GM23338 (cell line): ENCODE measurements at regions not wholly inside any gene's neighbourhood (a gene's known extent, or its start where the extent isn't known, plus 50 kb on each side); places are given as distances from the start of the nearest gene placed in this dataset.

Source experiments
- ATAC-seq: fragments of 200-7000 bp; cut with Tn5 transposase; 3 replicates; pipeline ENCODE4 v1.9.1; 2020
- DNase-seq: peaks from one replicate; pipeline ENCODE4 v3.0.0-alpha.2; 2015; ENCODE audit warnings: low spot score
- H2AFZ ChIP-seq: fragments of 200-600 bp; sonication (generic); 2 replicates; pipeline ENCODE4 v1.8.0; 2016; ENCODE audit warnings: antibody characterized with exemption, mild to moderate bottlenecking, moderate library complexity
- H3F3A ChIP-seq: fragments of 200-600 bp; sonication (generic); replicated peaks from 2 replicates; pipeline ENCODE4 v1.8.0; 2017; ENCODE audit warnings: antibody characterized with exemption, mixed run types, low read depth
- H3K27ac ChIP-seq: fragments of 200-600 bp; sonication (generic); 2 replicates; pipeline ENCODE4 v1.6.1; 2016; ENCODE audit warnings: low read depth
- H3K27me3 ChIP-seq: fragments of 200-600 bp; sonication (generic); 2 replicates; pipeline ENCODE4 v1.8.0; 2016; ENCODE audit warnings: mild to moderate bottlenecking, mixed run types, moderate library complexity; ENCODE audit not compliant: insufficient read depth
- H3K36me3 ChIP-seq: fragments of 200-600 bp; sonication (generic); 2 replicates; pipeline ENCODE4 v1.8.0; 2016; ENCODE audit warnings: mild to moderate bottlenecking; ENCODE audit not compliant: insufficient read depth
- H3K4me1 ChIP-seq: fragments of 200-600 bp; sonication (generic); 2 replicates; pipeline ENCODE4 v1.8.0; 2016; ENCODE audit warnings: mild to moderate bottlenecking, moderate library complexity; ENCODE audit not compliant: insufficient read depth
- H3K4me2 ChIP-seq: fragments of 200-600 bp; sonication (generic); 2 replicates; pipeline ENCODE4 v1.7.1; 2017; ENCODE audit warnings: mixed run types
- H3K4me3 ChIP-seq: fragments of 200-600 bp; sonication (generic); 2 replicates; pipeline ENCODE4 v1.6.1; 2016; ENCODE audit warnings: mixed run types
- H3K79me2 ChIP-seq: fragments of 200-600 bp; sonication (generic); replicated peaks from 2 replicates; pipeline ENCODE4 v1.8.0; 2017; ENCODE audit warnings: mild to moderate bottlenecking; ENCODE audit not compliant: insufficient read depth
- H3K9me2 ChIP-seq: fragments of 200-600 bp; sonication (generic); 2 replicates; pipeline ENCODE4 v1.8.0; 2017; ENCODE audit not compliant: insufficient read depth
- H4K20me1 ChIP-seq: fragments of 200-600 bp; sonication (generic); replicated peaks from 2 replicates; pipeline ENCODE4 v1.8.0; 2017; ENCODE audit warnings: mild to moderate bottlenecking; ENCODE audit not compliant: insufficient read depth
- H3K27ac Mint-ChIP-seq: 2 replicates; pipeline ENCODE4 v1.8.0; 2020; ENCODE audit warnings: inconsistent platforms, mild to moderate bottlenecking, moderate library complexity, mixed read lengths
- H3K27me3 Mint-ChIP-seq: 3 replicates; pipeline ENCODE4 v1.8.0; 2022; ENCODE audit warnings: low read depth, mild to moderate bottlenecking, moderate library complexity, mixed read lengths, inconsistent platforms; ENCODE audit not compliant: insufficient read depth, poor library complexity
- H3K36me3 Mint-ChIP-seq: 3 replicates; pipeline ENCODE4 v1.8.0; 2021; ENCODE audit warnings: low read depth, mild to moderate bottlenecking, inconsistent platforms, moderate library complexity, mixed read lengths
- H3K4me1 Mint-ChIP-seq: 3 replicates; pipeline ENCODE4 v1.8.0; 2020; ENCODE audit warnings: mild to moderate bottlenecking, inconsistent platforms, mixed read lengths
- H3K4me3 Mint-ChIP-seq: 3 replicates; pipeline ENCODE4 v1.8.0; 2021; ENCODE audit warnings: moderate library complexity, mild to moderate bottlenecking, inconsistent platforms, mixed read lengths
- H3K9me3 Mint-ChIP-seq: 3 replicates; pipeline ENCODE4 v1.8.0; 2020; ENCODE audit warnings: moderate library complexity, mild to moderate bottlenecking, inconsistent platforms, mixed read lengths
- CREB1 ChIP-seq: fragments of 250-450 bp; sonication (Bioruptor Pico); IDR thresholded peaks from 2 replicates; pipeline ENCODE4 v1.5.0; 2020; ENCODE audit warnings: low read depth, mild to moderate bottlenecking, moderate library complexity
- CTCF ChIP-seq, 2 experiments: fragments of 200-600 bp in 1 of 2; sonication (generic) in 1 of 2; conservative IDR thresholded peaks; 2 replicates each; pipeline versions ENCODE4 v1.5.1 to v1.6.1; 2016 to 2017; ENCODE audit warnings: antibody characterized with exemption in 2 of 2, low read depth in 2 of 2, mild to moderate bottlenecking in 2 of 2, moderate library complexity in 1 of 2
- ETS1 ChIP-seq: IDR thresholded peaks from 2 replicates; pipeline ENCODE4 v1.6.1; 2016; ENCODE audit warnings: antibody characterized with exemption
- EZH2 ChIP-seq: fragments of 200-600 bp; sonication (generic); IDR thresholded peaks from one replicate; pipeline ENCODE4 v1.8.0; 2017; ENCODE audit warnings: antibody characterized with exemption, mild to moderate bottlenecking, low read depth; ENCODE audit not compliant: unreplicated experiment
- EZH2phosphoT487 ChIP-seq: fragments of 200-600 bp; sonication (generic); IDR thresholded peaks from one replicate; pipeline ENCODE4 v1.8.1; 2018; ENCODE audit warnings: antibody characterized with exemption; ENCODE audit not compliant: unreplicated experiment
- JUNB ChIP-seq: IDR thresholded peaks from one replicate; pipeline ENCODE4 v1.6.1; 2016; ENCODE audit warnings: antibody characterized with exemption; ENCODE audit not compliant: unreplicated experiment
- NANOG ChIP-seq: IDR thresholded peaks from 2 replicates; pipeline ENCODE4 v1.6.1; 2016; ENCODE audit warnings: antibody characterized with exemption, borderline replicate concordance
- POLR2AphosphoS5 ChIP-seq: IDR thresholded peaks from 2 replicates; pipeline ENCODE4 v1.6.1; 2016; ENCODE audit warnings: antibody characterized with exemption, low read depth
- REST ChIP-seq: IDR thresholded peaks from one replicate; pipeline ENCODE4 v1.6.1; 2018; ENCODE audit warnings: antibody characterized with exemption; ENCODE audit not compliant: unreplicated experiment
- STAT1 ChIP-seq: IDR thresholded peaks from one replicate; pipeline ENCODE4 v1.6.1; 2016; ENCODE audit warnings: antibody characterized with exemption; ENCODE audit not compliant: unreplicated experiment
- ZNF114 ChIP-seq: fragments of 250-450 bp; sonication (Bioruptor Pico); IDR thresholded peaks from 2 replicates; pipeline ENCODE4 v1.5.0; 2020; ENCODE audit warnings: mild to moderate bottlenecking, moderate library complexity
- ZNF331 ChIP-seq: fragments of 250-450 bp; sonication (Bioruptor Pico); IDR thresholded peaks from 2 replicates; pipeline ENCODE4 v1.5.0; 2020; ENCODE audit warnings: low read depth, mild to moderate bottlenecking, moderate library complexity
- TF ChIP-seq, protein P1 (sequence below): fragments of 250-450 bp; sonication (Bioruptor Pico); IDR thresholded peaks from 2 replicates; pipeline ENCODE4 v1.5.0; 2020; ENCODE audit warnings: mild to moderate bottlenecking, moderate library complexity

DNA sequence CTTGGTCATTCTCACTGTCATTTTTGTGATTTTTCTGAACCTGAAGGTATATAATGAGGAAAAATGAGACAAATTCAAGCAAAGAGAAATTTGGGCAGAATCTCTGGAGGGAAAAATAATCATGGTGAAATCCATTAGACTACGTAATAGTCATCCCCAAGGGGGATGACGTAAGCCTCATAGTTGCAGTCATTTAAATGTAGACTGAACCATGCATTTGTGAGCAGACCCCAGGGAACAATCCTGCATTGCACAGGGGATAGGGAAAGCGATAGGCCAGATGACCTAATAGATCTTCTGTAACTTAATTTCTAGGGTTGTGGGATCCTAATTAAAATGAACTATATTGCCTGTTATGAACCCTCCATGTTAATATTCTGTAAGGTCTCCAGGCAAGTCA is 167.4 kb upstream of the C1orf21 start:
- no peak overlapping the region for H3K4me2 ChIP-seq
- no peaks in the 10 kb centered on the region for H3K79me2 ChIP-seq
- DNase-seq (no peak), ATAC-seq (no peak)
- TF ChIP-seq CREB1 (no peak), JUNB (no peak), ZNF331 (no peak), POLR2AphosphoS5 (no peak), STAT1 (no peak), NANOG (no peak), REST (no peak), ETS1 (no peak), EZH2 (no peak), EZH2phosphoT487 (no peak), ZNF114 (CRISPR knock-in tag) (no peak), CTCF (conservative IDR thresholded peaks at IDR 0.05; ENCODE audit: low read depth in 2 of 2) (no peak)
- TF ChIP-seq, protein P1, sequence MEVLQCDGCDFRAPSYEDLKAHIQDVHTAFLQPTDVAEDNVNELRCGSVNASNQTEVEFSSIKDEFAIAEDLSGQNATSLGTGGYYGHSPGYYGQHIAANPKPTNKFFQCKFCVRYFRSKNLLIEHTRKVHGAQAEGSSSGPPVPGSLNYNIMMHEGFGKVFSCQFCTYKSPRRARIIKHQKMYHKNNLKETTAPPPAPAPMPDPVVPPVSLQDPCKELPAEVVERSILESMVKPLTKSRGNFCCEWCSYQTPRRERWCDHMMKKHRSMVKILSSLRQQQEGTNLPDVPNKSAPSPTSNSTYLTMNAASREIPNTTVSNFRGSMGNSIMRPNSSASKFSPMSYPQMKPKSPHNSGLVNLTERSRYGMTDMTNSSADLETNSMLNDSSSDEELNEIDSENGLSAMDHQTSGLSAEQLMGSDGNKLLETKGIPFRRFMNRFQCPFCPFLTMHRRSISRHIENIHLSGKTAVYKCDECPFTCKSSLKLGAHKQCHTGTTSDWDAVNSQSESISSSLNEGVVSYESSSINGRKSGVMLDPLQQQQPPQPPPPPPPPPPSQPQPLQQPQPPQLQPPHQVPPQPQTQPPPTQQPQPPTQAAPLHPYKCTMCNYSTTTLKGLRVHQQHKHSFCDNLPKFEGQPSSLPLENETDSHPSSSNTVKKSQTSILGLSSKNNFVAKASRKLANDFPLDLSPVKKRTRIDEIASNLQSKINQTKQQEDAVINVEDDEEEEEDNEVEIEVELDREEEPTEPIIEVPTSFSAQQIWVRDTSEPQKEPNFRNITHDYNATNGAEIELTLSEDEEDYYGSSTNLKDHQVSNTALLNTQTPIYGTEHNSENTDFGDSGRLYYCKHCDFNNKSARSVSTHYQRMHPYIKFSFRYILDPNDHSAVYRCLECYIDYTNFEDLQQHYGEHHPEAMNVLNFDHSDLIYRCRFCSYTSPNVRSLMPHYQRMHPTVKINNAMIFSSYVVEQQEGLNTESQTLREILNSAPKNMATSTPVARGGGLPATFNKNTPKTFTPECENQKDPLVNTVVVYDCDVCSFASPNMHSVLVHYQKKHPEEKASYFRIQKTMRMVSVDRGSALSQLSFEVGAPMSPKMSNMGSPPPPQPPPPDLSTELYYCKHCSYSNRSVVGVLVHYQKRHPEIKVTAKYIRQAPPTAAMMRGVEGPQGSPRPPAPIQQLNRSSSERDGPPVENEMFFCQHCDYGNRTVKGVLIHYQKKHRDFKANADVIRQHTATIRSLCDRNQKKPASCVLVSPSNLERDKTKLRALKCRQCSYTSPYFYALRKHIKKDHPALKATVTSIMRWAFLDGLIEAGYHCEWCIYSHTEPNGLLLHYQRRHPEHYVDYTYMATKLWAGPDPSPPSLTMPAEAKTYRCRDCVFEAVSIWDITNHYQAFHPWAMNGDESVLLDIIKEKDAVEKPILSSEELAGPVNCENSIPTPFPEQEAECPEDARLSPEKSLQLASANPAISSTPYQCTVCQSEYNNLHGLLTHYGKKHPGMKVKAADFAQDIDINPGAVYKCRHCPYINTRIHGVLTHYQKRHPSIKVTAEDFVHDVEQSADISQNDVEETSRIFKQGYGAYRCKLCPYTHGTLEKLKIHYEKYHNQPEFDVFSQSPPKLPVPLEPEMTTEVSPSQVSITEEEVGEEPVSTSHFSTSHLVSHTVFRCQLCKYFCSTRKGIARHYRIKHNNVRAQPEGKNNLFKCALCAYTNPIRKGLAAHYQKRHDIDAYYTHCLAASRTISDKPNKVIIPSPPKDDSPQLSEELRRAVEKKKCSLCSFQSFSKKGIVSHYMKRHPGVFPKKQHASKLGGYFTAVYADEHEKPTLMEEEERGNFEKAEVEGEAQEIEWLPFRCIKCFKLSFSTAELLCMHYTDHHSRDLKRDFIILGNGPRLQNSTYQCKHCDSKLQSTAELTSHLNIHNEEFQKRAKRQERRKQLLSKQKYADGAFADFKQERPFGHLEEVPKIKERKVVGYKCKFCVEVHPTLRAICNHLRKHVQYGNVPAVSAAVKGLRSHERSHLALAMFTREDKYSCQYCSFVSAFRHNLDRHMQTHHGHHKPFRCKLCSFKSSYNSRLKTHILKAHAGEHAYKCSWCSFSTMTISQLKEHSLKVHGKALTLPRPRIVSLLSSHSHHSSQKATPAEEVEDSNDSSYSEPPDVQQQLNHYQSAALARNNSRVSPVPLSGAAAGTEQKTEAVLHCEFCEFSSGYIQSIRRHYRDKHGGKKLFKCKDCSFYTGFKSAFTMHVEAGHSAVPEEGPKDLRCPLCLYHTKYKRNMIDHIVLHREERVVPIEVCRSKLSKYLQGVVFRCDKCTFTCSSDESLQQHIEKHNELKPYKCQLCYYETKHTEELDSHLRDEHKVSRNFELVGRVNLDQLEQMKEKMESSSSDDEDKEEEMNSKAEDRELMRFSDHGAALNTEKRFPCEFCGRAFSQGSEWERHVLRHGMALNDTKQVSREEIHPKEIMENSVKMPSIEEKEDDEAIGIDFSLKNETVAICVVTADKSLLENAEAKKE (CRISPR knock-in tag), result no peak
- H3K4me1 ChIP-seq, result no peaks in the 10 kb centered on the region
- no peaks in the 10 kb centered on the region for H4K20me1 ChIP-seq
- H3F3A ChIP-seq, result no peaks in the 10 kb centered on the region
- H3K4me3 Mint-ChIP-seq, result no peak overlapping the region
- no peaks in the 10 kb centered on the region for H3K36me3 Mint-ChIP-seq
- no peaks in the 10 kb centered on the region for H3K4me1 Mint-ChIP-seq
- H3K4me3 ChIP-seq, result no peak overlapping the region
- no peak overlapping the region for H2AFZ ChIP-seq
- peaks cover 18% of the 10 kb centered on the region for H3K27me3 ChIP-seq
- no peaks in the 10 kb centered on the region for H3K9me2 ChIP-seq
- no peaks in the 10 kb centered on the region for H3K36me3 ChIP-seq
- no peak overlapping the region for H3K27ac ChIP-seq
- H3K9me3 Mint-ChIP-seq, result no peaks in the 10 kb centered on the region
- H3K27me3 Mint-ChIP-seq, result peaks cover 11% of the 10 kb centered on the region
- no peak overlapping the region for H3K27ac Mint-ChIP-seq
